HG02610 (cell line): ENCODE measurements at regions not wholly inside any gene's neighbourhood (a gene's known extent, or its start where the extent isn't known, plus 50 kb on each side); places are given as distances from the start of the nearest gene placed in this dataset.
"Not testable (repeated sequence)": the region's sequence is repeated elsewhere in the genome, so short reads cannot be mapped to it uniquely, and the experiment has no call there.

Source experiments
- ATAC-seq: cut with Tn5 transposase; IDR thresholded peaks from one replicate; pipeline ENCODE4 v1.9.1; 2021; ENCODE audit warnings: mild to moderate bottlenecking, moderate library complexity; ENCODE audit not compliant: unreplicated experiment

GRCh38 chr20:8986631-8987030 lies 82.3 kb upstream of the PLCB4 start:
- ATAC-seq, result no peak

DNA sequence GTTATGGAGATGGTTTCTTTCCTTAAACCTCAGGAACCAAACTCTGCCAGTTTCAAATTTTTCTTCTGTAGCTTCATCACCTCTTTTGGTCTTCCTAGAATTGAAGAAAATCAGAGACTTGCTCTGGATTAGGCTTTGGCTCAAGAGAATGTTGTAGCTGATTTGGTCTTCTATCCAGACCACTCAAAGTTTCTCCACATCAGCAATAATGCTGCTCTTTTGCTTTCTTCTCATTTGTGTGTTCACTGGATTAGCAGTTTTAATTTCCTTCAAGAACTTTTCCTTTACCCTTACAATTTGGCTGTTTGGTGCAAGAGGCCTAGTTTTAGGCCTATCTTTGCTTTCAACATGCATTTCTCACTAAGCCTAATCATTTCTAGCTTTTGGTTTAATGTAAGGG lies 78.1 kb upstream of the PLCB4 start:
- ATAC-seq, result no peak

- no peak for ATAC-seq
Observed at GRCh38 chr20:8994045-8994444, 74.8 kb upstream of the PLCB4 start.

- ATAC-seq, result no peak
Observed at GRCh38 chr20:8995761-8996160, 73.1 kb upstream of the PLCB4 start.

DNA sequence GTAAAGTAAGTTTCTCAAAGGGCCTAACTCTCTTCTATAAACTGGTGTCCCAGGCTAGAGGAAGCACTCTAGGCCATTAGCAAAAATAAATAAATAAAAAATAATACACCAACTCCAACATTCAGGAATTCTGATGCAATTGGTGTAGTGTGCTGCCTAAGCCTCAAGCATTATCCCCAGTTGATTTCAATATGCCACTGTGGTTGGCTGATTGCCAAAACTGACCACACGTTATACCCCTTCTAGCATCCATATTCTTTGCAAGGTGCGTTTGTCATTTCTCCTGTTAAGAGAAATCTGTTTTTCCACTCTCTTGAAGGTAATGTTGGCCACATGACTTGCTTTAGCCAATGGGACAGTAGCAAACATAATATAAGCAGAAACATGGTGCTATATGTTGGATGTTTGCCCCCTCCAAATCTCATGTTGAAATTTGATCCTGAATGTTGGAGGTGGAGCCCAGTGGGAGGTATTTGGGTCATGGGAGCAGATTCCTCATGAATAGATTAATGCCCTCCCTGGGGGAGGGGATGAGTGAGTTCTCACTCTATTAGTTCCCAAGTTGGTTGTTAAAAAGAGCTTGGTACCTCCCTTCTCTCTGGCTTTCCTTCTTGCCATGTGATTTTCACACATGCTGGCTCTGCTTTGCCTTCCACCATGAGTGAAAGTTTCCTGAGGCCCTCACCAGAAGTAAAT lies 71.9 kb upstream of the PLCB4 start:
- no peak for ATAC-seq

DNA sequence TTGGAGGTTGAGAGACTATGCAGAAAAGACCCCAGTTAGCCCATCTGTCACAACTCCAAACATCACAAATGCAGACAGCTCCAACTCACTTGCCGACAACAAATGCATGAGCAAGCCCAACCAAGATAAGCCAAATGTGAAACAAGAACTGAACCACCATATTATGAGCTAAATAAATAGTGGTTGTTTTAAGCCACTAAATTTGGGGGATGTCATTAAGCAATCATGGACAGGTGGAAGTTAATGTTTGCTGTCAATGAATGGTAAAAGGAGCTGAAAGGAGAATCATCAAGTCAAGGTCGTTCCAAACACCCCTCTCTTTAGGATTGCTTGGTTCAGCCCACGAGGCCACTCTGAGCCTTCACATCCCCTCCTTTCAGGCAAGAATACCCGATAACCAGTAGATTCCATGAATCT lies 71.2 kb upstream of the PLCB4 start:
- no peak for ATAC-seq

GRCh38 chr20:9011121-9011520 lies 57.8 kb upstream of the PLCB4 start:
- ATAC-seq, result no peak

GRCh38 chr20:9015232-9015983 lies 53.5 kb upstream of the PLCB4 start:
- ATAC-seq, result not testable (repeated sequence)

DNA sequence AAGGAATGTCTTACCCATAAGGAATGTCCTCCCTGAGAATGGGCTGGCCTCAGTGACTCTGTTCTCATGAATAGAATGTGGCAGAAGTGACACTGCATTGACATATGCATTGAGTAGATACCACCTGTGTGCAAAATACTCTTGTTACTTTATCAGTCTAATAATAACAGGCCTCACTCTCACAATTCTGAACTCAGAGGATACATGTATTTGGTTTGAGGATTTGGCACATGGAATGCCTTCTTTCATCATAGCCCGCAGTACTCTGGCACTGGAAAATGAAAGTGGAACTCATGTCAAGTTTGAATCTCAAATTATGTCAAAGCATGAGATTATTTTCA lies 52.9 kb upstream of the PLCB4 start:
- ATAC-seq, result no peak

DNA sequence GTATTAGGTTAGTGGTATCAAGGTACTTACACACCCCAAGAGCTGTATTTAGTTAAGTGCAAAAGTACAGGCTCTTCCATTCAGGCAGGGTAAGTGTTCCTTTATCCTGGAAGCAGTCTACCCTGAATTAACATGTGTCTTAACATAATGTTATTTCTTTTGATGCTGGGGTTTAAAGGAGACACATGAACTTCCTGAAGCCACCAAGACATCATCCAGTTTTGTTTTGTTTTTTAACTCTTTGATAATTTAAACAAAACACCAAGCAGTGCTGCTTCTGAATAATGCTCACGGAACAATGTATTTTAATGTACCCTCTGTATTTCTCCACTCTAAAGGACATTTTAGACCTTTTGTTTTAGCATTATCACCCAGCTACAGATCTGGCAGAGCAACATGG lies 50.5 kb upstream of the PLCB4 start:
- ATAC-seq, result no peak
